HL-60 (cell line): ENCODE measurements at regions not wholly inside any gene's neighbourhood (a gene's known extent, or its start where the extent isn't known, plus 50 kb on each side); places are given as distances from the start of the nearest gene placed in this dataset.

ENCODE experiments used
- DNase-seq, 2 experiments: peaks; one replicate each; pipeline ENCODE4 v3.0.0-alpha.2; 2010 to 2020; ENCODE audit warnings: low read depth in 1 of 2, low spot score in 1 of 2
- H3K27ac ChIP-seq: fragments of 250-450 bp; sonication (Bioruptor Pico); replicated peaks from 2 replicates; pipeline ENCODE4 v1.5.1; 2020; ENCODE audit warnings: mild to moderate bottlenecking, moderate library complexity
- H3K27me3 ChIP-seq: fragments of 250-450 bp; sonication (Bioruptor Pico); 2 replicates; pipeline ENCODE4 v1.5.1; 2021; ENCODE audit warnings: mild to moderate bottlenecking, moderate library complexity; ENCODE audit not compliant: insufficient read depth, poor library complexity, severe bottlenecking
- H3K4me3 ChIP-seq: replicated peaks from 2 replicates; pipeline ENCODE4 v1.5.1; 2011; ENCODE audit warnings: mild to moderate bottlenecking, control low read depth, low read length; ENCODE audit not compliant: insufficient read depth
- GABPA ChIP-seq: IDR thresholded peaks from 2 replicates; pipeline ENCODE4 v1.6.1; 2012; ENCODE audit warnings: low read depth
- POLR2AphosphoS5 ChIP-seq: IDR thresholded peaks from 2 replicates; pipeline ENCODE4 v1.6.1; 2012; ENCODE audit warnings: low read depth
- SPI1 ChIP-seq: IDR thresholded peaks from 2 replicates; pipeline ENCODE4 v1.6.1; 2012; ENCODE audit warnings: low read depth, mild to moderate bottlenecking, borderline replicate concordance
- TF ChIP-seq, protein P1 (sequence below): IDR thresholded peaks from 2 replicates; pipeline ENCODE4 v1.6.1; 2012; ENCODE audit warnings: low read depth; ENCODE audit not compliant: insufficient replicate concordance
- TF ChIP-seq, protein P2 (sequence below): IDR thresholded peaks from one replicate; pipeline ENCODE4 v1.5.1; 2011; ENCODE audit warnings: low read length, control low read depth, inconsistent platforms; ENCODE audit not compliant: insufficient read depth

DNA sequence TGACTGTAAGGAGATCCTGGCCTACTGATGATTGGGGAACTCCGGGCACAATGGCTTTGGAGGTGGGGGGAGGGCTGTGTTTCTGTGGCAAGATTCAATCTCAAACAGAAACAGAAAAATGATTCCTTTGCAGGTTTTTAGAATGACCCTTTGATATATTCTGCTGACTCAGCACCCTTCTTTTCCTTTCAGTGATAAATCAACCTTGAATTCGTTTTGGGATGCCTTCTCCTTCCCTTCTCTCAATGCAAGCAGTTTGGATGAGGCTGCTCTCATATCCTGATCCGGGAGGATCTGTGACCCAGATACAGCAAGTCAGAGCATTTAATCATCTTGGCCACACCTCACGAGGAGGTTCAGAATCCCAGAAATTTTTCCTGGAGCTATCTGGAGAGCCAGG, 156.1 kb upstream of the PRICKLE2 start:
- H3K4me3 ChIP-seq: no peak overlapping the region
- H3K27ac ChIP-seq: no peak overlapping the region
- no peak for DNase-seq
- no peak for TF ChIP-seq SPI1
- TF ChIP-seq, protein P1, sequence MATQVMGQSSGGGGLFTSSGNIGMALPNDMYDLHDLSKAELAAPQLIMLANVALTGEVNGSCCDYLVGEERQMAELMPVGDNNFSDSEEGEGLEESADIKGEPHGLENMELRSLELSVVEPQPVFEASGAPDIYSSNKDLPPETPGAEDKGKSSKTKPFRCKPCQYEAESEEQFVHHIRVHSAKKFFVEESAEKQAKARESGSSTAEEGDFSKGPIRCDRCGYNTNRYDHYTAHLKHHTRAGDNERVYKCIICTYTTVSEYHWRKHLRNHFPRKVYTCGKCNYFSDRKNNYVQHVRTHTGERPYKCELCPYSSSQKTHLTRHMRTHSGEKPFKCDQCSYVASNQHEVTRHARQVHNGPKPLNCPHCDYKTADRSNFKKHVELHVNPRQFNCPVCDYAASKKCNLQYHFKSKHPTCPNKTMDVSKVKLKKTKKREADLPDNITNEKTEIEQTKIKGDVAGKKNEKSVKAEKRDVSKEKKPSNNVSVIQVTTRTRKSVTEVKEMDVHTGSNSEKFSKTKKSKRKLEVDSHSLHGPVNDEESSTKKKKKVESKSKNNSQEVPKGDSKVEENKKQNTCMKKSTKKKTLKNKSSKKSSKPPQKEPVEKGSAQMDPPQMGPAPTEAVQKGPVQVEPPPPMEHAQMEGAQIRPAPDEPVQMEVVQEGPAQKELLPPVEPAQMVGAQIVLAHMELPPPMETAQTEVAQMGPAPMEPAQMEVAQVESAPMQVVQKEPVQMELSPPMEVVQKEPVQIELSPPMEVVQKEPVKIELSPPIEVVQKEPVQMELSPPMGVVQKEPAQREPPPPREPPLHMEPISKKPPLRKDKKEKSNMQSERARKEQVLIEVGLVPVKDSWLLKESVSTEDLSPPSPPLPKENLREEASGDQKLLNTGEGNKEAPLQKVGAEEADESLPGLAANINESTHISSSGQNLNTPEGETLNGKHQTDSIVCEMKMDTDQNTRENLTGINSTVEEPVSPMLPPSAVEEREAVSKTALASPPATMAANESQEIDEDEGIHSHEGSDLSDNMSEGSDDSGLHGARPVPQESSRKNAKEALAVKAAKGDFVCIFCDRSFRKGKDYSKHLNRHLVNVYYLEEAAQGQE: no peak
- no peak for TF ChIP-seq GABPA
- no peak for TF ChIP-seq POLR2AphosphoS5
- TF ChIP-seq, protein P2, sequence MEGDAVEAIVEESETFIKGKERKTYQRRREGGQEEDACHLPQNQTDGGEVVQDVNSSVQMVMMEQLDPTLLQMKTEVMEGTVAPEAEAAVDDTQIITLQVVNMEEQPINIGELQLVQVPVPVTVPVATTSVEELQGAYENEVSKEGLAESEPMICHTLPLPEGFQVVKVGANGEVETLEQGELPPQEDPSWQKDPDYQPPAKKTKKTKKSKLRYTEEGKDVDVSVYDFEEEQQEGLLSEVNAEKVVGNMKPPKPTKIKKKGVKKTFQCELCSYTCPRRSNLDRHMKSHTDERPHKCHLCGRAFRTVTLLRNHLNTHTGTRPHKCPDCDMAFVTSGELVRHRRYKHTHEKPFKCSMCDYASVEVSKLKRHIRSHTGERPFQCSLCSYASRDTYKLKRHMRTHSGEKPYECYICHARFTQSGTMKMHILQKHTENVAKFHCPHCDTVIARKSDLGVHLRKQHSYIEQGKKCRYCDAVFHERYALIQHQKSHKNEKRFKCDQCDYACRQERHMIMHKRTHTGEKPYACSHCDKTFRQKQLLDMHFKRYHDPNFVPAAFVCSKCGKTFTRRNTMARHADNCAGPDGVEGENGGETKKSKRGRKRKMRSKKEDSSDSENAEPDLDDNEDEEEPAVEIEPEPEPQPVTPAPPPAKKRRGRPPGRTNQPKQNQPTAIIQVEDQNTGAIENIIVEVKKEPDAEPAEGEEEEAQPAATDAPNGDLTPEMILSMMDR: no peak
- no peaks in the 10 kb centered on the region for H3K27me3 ChIP-seq

DNA sequence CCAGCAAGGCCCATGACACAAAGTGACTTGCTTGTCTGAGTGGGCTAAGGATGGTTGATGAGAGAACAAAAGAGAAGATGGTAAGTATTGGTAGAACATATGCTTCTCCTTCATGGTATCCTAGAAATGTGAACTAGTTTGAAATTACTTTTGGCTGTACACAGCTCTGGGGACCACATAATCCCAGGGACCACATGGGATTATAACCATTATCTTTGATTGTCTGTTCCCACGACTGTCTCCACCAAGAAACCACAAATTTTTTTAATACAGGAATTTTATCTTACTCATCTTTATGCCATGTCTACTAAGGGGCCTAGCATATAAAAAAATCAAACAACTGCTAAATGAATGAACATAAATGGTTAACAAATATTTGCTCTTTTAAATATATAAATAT, 155.3 kb upstream of the PRICKLE2 start:
- TF ChIP-seq POLR2AphosphoS5: no peak
- TF ChIP-seq, protein P1: no peak
- TF ChIP-seq, protein P2: no peak
- no peak for TF ChIP-seq GABPA
- no peak for TF ChIP-seq SPI1
- no peaks in the 10 kb centered on the region for H3K27me3 ChIP-seq
- no peak for DNase-seq
- H3K27ac ChIP-seq: no peak overlapping the region
- H3K4me3 ChIP-seq: no peak overlapping the region

DNA sequence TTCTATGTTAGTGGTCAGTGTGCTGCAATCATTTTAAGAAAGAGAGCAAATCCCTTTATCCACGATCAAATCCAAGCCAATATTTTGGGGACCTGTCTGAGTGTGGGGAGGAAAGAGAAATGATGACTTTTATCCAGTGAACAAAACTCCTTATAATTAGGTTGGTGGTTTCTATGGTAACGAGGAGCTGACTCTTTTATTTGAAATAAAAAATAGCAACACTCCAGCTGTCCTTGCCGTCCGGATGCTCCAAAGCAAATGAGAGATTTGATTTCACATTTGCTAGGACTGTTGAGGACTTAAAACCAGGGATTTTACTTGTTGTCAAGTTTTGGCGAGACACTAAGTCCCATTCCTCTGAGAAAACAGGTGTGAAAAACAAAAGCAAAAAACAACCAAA, 154.0 kb upstream of the PRICKLE2 start:
- Histone ChIP-seq H3K4me3 (no peak overlapping the region), H3K27ac (no peak overlapping the region), H3K27me3 (no peaks in the 10 kb centered on the region)
- no peak for DNase-seq
- TF ChIP-seq SPI1 (no peak), GABPA (no peak), POLR2AphosphoS5 (no peak)
- TF ChIP-seq, protein P1: no peak
- TF ChIP-seq, protein P2: no peak
